Epithelial cell of esophagus (primary cell): ENCODE measurements at regions not wholly inside any gene's neighbourhood (a gene's known extent, or its start where the extent isn't known, plus 50 kb on each side); places are given as distances from the start of the nearest gene placed in this dataset.

ENCODE experiments used
- DNase-seq: peaks from one replicate; pipeline ENCODE4 v3.0.0; 2010; ENCODE audit warnings: low read depth
- H3K4me3 ChIP-seq: 2 replicates; pipeline ENCODE4 v1.5.1; 2011; ENCODE audit warnings: mild to moderate bottlenecking, low read length, control low read depth
- TF ChIP-seq, protein P1 (sequence below): IDR thresholded peaks from 2 replicates; pipeline ENCODE4 v1.5.1; 2011; ENCODE audit warnings: low read depth, mild to moderate bottlenecking, low read length, control low read depth, inconsistent platforms; ENCODE audit not compliant: insufficient read depth; ENCODE audit errors: missing control alignments

DNA sequence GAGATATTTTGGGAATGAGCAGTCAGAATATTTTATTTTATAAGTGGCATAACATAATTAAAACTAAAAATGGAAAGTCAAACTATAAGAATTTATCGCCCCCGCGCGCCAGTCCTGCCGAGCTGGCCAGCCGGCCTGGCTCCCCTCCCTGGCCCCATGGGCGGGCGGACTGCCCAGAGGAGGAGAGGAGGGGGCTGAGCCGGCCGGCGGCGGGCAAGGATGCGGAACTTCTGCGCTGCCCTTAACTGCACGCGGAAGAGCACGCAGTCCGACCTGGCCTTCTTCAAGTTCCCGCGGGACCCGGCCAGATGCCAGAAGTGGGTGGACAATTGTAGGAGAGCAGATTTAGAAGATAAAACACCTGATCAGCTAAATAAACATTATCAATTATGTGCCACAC, 96.8 kb downstream of the DKK1 start:
- TF ChIP-seq, protein P1, sequence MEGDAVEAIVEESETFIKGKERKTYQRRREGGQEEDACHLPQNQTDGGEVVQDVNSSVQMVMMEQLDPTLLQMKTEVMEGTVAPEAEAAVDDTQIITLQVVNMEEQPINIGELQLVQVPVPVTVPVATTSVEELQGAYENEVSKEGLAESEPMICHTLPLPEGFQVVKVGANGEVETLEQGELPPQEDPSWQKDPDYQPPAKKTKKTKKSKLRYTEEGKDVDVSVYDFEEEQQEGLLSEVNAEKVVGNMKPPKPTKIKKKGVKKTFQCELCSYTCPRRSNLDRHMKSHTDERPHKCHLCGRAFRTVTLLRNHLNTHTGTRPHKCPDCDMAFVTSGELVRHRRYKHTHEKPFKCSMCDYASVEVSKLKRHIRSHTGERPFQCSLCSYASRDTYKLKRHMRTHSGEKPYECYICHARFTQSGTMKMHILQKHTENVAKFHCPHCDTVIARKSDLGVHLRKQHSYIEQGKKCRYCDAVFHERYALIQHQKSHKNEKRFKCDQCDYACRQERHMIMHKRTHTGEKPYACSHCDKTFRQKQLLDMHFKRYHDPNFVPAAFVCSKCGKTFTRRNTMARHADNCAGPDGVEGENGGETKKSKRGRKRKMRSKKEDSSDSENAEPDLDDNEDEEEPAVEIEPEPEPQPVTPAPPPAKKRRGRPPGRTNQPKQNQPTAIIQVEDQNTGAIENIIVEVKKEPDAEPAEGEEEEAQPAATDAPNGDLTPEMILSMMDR, result no peak
- H3K4me3 ChIP-seq, result no peak overlapping the region
- no peak for DNase-seq

DNA sequence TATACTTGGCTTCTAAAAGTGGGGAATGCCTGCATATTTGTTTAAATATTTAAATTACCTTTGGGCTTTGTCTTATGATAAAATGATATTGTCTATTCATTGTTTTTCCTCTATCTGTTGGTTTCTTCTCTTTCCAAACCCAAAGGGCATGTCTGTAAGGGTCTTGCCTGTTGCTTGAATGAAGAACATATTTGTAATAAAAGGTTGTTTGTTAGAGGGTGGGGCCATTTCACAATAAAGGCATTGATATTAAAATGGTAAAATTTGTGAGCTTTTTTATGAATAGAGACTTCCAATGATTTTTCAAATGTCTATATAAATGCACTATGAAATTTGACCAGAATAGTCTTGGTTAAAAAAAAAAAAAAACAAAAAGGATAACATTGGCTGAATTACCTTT, 105.2 kb downstream of the DKK1 start:
- no peak overlapping the region for H3K4me3 ChIP-seq
- TF ChIP-seq, protein P1, result no peak

DNA sequence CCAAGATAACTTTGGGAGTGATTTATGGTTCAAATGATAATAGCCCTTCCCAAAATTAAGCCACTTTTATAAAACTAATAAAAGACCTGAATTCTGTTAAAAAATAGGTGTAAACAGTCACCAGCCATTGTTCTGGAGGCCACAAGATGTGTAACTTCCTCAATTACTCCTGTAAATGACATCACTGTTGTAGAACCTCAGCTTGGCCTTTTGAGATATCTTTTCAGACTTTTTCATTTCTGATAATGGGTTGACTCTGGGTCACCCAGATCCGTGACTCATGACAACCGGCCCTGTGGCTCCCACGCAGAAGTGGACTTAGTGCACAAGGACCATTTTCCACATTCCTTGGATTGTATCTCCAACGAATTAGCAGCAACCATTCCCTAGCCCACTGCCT, 106.6 kb downstream of the DKK1 start:
- TF ChIP-seq, protein P1, result no peak
- DNase-seq, result no peak
- H3K4me3 ChIP-seq, result no peak overlapping the region

More for the DNA sequence above, 105.2 kb downstream of the DKK1 start:
- no peak for DNase-seq

DNA sequence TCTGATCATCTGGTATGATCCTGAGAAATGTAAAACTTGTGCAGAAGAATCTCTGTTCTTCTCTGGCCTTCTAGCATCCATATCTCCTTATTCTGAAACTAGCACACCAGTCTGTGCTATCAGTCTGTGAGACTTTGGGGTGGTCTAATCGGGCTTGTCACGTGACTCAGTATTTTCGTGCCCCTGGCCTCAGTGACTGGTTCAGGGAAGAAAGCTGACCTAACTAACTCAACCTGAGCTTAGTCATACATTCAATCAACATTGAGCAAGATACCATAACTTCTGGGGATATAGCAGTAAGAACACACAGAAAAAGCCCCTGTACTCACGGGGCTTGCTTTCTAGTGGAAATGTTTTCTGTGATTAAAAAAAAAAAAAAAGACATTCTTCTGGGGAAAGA, 109.3 kb downstream of the DKK1 start:
- peak; percentile 50 for DNase-seq
- TF ChIP-seq, protein P1, result no peak

DNA sequence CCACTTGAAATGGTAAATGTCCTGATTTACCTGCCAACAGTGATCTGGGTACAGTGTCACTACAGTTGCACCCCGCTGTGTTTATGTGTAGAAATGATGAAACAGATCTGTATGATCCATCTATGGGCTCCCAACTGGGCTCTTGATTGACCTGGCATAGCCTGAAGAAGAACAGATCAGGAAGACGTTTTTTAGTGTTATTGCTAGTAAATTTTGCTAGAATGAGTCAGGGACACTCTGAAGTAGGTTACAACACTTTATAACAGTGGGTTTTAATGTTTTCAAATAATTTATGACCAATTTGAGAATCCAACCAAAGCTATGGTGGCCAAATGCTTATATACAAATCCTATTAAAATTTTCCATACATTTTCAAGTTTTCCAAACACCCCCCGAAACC, 110.3 kb downstream of the DKK1 start:
- no peak overlapping the region for H3K4me3 ChIP-seq
- TF ChIP-seq, protein P1, result no peak
- DNase-seq, result no peak

More for the DNA sequence above, 109.3 kb downstream of the DKK1 start:
- no peak overlapping the region for H3K4me3 ChIP-seq

DNA sequence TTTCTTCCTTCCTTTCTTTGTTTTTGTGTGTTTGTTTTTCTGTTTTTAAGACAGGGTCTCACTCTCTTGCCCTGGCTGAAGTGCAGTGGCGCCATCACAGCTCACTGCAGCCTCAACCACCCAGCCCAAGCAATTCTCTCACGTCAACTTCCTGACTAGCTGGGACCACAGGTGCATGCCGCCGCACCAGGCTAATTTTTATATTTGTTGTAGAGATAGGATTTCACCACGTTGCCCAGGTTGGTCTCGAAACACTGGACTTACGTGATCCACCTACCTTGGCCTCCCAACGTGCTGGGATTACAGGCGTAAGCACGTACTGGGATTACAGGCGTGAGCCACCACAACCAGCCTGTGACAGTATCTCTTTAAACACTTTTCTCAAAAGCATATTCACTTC, 120.7 kb downstream of the DKK1 start:
- no peak overlapping the region for H3K4me3 ChIP-seq
- no peak for DNase-seq
- TF ChIP-seq, protein P1, result no peak

DNA sequence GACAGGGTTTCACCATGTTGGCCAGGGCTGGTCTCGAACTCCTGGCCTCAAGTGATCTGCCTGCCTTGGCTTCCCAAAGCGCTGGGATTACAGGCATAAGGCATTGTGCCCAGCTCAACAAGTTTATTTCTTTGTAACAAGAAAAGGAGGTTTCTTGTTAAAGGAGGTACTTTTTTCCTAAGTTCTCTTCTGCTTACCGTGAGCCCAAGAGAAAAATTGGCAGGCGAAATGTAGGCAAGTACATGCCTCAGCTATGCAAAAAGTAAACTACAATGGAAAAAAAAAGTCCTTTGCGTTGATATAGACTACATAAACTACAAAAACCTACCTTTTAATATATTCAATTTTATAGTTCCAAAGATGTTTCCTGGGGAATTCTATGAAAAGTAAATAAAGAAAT, 122.6 kb downstream of the DKK1 start:
- TF ChIP-seq, protein P1, result no peak
- H3K4me3 ChIP-seq, result no peak overlapping the region
- DNase-seq, result no peak
